RWPE2 (cell line): ENCODE measurements at regions not wholly inside any gene's neighbourhood (a gene's known extent, or its start where the extent isn't known, plus 50 kb on each side); places are given as distances from the start of the nearest gene placed in this dataset.

ENCODE experiments used
- ATAC-seq: fragments of 200-7000 bp; cut with Tn5 transposase; 3 replicates; pipeline ENCODE4 v1.9.1; 2021; ENCODE audit warnings: low read depth
- DNase-seq: peaks from one replicate; pipeline ENCODE4 v3.0.0-alpha.2; 2020; ENCODE audit warnings: low spot score
- H3K27ac ChIP-seq: fragments of 450-650 bp; 2 replicates; pipeline ENCODE4 v1.5.1; 2017; ENCODE audit warnings: mild to moderate bottlenecking; ENCODE audit not compliant: poor library complexity, severe bottlenecking
- H3K27me3 ChIP-seq: fragments of 250-450 bp; sonication (Bioruptor Pico); 2 replicates; pipeline ENCODE4 v1.5.1; 2021; ENCODE audit warnings: mild to moderate bottlenecking, moderate library complexity; ENCODE audit not compliant: insufficient read depth, poor library complexity, severe bottlenecking
- H3K36me3 ChIP-seq: fragments of 250-450 bp; sonication (Bioruptor Pico); 2 replicates; pipeline ENCODE4 v1.5.1; 2020; ENCODE audit warnings: low read depth, mild to moderate bottlenecking, moderate library complexity
- H3K4me1 ChIP-seq: fragments of 250-450 bp; sonication (Bioruptor Pico); 2 replicates; pipeline ENCODE4 v1.5.1; 2021; ENCODE audit warnings: mild to moderate bottlenecking, moderate library complexity; ENCODE audit not compliant: insufficient read depth, poor library complexity, severe bottlenecking
- H3K4me3 ChIP-seq: fragments of 250-450 bp; sonication (Bioruptor Pico); 2 replicates; pipeline ENCODE4 v1.5.1; 2021; ENCODE audit warnings: mild to moderate bottlenecking, moderate library complexity; ENCODE audit not compliant: severe bottlenecking
- H3K9me3 ChIP-seq: fragments of 250-450 bp; sonication (Bioruptor Pico); 2 replicates; pipeline ENCODE4 v1.5.1; 2021; ENCODE audit warnings: mild to moderate bottlenecking, moderate library complexity; ENCODE audit not compliant: severe bottlenecking
- TF ChIP-seq, protein P1 (sequence below): fragments of 450-650 bp; IDR thresholded peaks from one replicate; pipeline ENCODE4 v1.5.1; 2017; ENCODE audit warnings: mild to moderate bottlenecking, moderate library complexity; ENCODE audit not compliant: poor library complexity, severe bottlenecking

DNA sequence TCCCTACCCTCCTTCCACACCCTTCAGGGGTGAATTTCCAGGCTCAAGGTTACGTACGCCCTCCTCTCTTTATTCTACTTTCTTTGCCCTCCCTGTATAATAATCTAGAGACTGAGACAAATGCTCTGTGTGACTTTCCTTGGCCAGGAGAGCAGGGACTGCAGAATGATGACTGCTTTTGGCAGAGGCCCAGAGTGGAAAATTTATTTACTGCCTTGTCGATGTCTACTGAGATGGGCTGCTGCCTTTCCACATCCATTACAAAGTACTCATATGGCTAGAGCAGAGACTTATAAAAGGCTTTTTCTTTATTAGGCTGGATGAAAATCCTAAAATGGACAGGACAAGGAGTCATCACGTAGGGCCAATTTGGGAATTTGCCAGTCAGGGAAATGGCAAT is 576.2 kb downstream of the TUSC7 start:
- no peak for ATAC-seq
- TF ChIP-seq, protein P1, sequence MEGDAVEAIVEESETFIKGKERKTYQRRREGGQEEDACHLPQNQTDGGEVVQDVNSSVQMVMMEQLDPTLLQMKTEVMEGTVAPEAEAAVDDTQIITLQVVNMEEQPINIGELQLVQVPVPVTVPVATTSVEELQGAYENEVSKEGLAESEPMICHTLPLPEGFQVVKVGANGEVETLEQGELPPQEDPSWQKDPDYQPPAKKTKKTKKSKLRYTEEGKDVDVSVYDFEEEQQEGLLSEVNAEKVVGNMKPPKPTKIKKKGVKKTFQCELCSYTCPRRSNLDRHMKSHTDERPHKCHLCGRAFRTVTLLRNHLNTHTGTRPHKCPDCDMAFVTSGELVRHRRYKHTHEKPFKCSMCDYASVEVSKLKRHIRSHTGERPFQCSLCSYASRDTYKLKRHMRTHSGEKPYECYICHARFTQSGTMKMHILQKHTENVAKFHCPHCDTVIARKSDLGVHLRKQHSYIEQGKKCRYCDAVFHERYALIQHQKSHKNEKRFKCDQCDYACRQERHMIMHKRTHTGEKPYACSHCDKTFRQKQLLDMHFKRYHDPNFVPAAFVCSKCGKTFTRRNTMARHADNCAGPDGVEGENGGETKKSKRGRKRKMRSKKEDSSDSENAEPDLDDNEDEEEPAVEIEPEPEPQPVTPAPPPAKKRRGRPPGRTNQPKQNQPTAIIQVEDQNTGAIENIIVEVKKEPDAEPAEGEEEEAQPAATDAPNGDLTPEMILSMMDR = no peak
- Histone ChIP-seq H3K36me3 (no peaks in the 10 kb centered on the region), H3K9me3 (no peaks in the 10 kb centered on the region), H3K4me1 (no peaks in the 10 kb centered on the region), H3K4me3 (no peak overlapping the region), H3K27ac (no peak overlapping the region), H3K27me3 (no peaks in the 10 kb centered on the region)
- no peak for DNase-seq

DNA sequence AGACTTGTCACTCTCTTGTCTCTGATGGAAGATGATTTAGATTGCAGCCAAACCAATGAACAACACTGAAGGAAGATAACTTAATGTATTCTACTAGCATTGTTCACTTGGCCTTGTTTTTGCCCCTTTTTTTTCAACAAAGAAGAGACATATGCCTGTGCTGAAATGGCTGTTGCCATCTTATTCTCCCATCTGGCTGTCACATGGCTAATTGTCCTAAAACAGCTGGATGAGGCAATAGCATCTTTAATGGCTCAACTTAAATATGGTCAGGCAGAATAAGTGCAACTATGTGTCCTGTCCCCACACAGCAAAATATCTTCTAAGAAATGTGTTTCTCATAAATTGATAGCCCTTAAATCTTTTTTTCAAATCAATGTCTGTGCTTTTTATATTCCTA is 576.9 kb downstream of the TUSC7 start:
- no peaks in the 10 kb centered on the region for H3K27me3 ChIP-seq
- no peak overlapping the region for H3K27ac ChIP-seq
- H3K9me3 ChIP-seq = no peaks in the 10 kb centered on the region
- H3K4me1 ChIP-seq = no peaks in the 10 kb centered on the region
- TF ChIP-seq, protein P1 = no peak
- no peaks in the 10 kb centered on the region for H3K36me3 ChIP-seq
- DNase-seq (no peak), ATAC-seq (no peak)
- H3K4me3 ChIP-seq = no peak overlapping the region

DNA sequence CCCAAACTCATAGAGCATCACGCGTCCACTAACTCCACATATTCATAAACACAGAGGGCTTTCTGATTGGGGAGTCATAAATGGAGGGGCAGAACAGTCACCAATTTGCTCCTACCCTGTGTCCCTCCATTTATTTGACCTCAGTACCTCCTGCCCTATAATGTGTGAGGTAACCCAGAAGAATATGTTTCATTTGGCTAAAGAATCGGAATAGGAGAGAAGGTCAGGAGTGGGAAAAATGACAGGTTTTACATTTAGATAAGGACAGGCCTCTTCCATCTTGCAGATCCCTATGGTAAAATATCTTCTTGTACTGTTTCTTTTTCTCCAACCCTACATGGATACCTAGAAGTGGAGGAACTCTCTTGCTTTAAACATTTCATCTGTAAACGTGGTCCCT is 578.0 kb downstream of the TUSC7 start:
- TF ChIP-seq, protein P1 = no peak

DNA sequence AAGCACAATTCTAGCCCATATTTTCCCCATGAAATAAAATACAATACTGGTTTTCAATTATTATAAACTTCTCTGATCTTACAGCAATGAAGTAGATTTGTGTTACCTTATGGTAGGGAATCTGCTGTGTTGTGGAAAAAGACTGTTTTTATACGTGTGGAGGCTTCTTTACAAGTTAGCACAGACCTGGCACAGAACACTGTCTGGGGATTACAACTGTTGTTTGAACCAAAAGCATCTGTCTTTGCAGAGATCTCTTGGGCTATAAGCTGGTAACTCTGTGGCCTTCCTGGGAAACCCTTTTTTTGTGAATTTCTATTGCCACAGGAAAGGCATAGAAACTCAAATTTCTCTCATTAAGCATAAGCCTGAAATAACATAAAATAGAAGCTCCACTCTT is 581.9 kb downstream of the TUSC7 start:
- no peak overlapping the region for H3K27ac ChIP-seq
- H3K36me3 ChIP-seq = no peaks in the 10 kb centered on the region
- ATAC-seq (no peak), DNase-seq (no peak)
- H3K27me3 ChIP-seq = no peaks in the 10 kb centered on the region
- H3K4me1 ChIP-seq = no peaks in the 10 kb centered on the region
- no peak overlapping the region for H3K4me3 ChIP-seq
- TF ChIP-seq, protein P1 = no peak
- no peaks in the 10 kb centered on the region for H3K9me3 ChIP-seq

More for the DNA sequence above, 578.0 kb downstream of the TUSC7 start:
- Histone ChIP-seq H3K9me3 (no peaks in the 10 kb centered on the region), H3K4me1 (no peaks in the 10 kb centered on the region), H3K27me3 (no peaks in the 10 kb centered on the region), H3K27ac (no peak overlapping the region), H3K36me3 (no peaks in the 10 kb centered on the region), H3K4me3 (no peak overlapping the region)
- DNase-seq = no peak
- no peak for ATAC-seq

DNA sequence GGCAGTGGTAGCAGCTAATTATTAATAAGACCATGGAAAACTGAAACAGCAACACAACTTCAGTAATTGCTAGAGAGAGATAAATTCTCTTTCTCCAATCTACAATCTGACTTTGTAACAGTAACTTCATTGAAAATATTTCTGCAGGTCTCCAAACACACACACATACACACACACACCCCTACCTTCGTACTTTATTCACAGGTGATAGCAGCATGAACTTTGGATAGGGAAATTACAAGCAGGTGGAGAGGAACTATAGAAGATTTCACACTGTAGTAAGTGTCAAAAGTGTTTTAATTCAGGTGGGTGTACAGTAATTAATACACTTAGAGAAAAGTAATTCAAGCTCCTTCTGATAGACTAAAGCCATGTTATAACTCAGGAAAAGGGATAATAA is 587.5 kb downstream of the TUSC7 start:
- ATAC-seq = no peak
- Histone ChIP-seq H3K36me3 (no peaks in the 10 kb centered on the region), H3K27me3 (no peaks in the 10 kb centered on the region), H3K4me3 (no peak overlapping the region), H3K27ac (no peak overlapping the region), H3K9me3 (no peaks in the 10 kb centered on the region), H3K4me1 (no peaks in the 10 kb centered on the region)
- no peak for DNase-seq
- TF ChIP-seq, protein P1 = no peak
